GM23248 (cell line): ENCODE measurements at regions not wholly inside any gene's neighbourhood (a gene's known extent, or its start where the extent isn't known, plus 50 kb on each side); places are given as distances from the start of the nearest gene placed in this dataset.
A peak's percentile ranks its signal among the peaks of the same experiment; 100 is the strongest.

Experiments
- DNase-seq: peaks from one replicate; pipeline ENCODE4 v3.0.0-alpha.2; 2015
- H2AFZ ChIP-seq: fragments of 200-600 bp; sonication (generic); 2 replicates; pipeline ENCODE4 v1.6.1; 2016; ENCODE audit warnings: antibody characterized with exemption
- H3F3A ChIP-seq: fragments of 200-600 bp; sonication (generic); 2 replicates; pipeline ENCODE4 v1.6.1; 2016; ENCODE audit warnings: mild to moderate bottlenecking, antibody characterized with exemption, mixed run types; ENCODE audit not compliant: insufficient read depth
- H3K27ac ChIP-seq: fragments of 200-600 bp; sonication (generic); 2 replicates; pipeline ENCODE4 v1.5.1; 2016; ENCODE audit warnings: mild to moderate bottlenecking
- H3K27me3 ChIP-seq: fragments of 200-600 bp; sonication (generic); replicated peaks from 2 replicates; pipeline ENCODE4 v1.6.1; 2016; ENCODE audit warnings: mild to moderate bottlenecking; ENCODE audit not compliant: insufficient read depth
- H3K36me3 ChIP-seq: fragments of 200-600 bp; sonication (generic); 2 replicates; pipeline ENCODE4 v1.6.1; 2016; ENCODE audit warnings: low read depth, mild to moderate bottlenecking
- H3K4me1 ChIP-seq: fragments of 200-600 bp; sonication (generic); 2 replicates; pipeline ENCODE4 v1.6.1; 2016; ENCODE audit warnings: mild to moderate bottlenecking; ENCODE audit not compliant: insufficient read depth
- H3K4me2 ChIP-seq: fragments of 200-600 bp; sonication (generic); one replicate; pipeline ENCODE4 v1.6.1; 2016; ENCODE audit warnings: mild to moderate bottlenecking; ENCODE audit not compliant: unreplicated experiment
- H3K4me3 ChIP-seq: fragments of 200-600 bp; sonication (generic); 2 replicates; pipeline ENCODE4 v1.5.1; 2016; ENCODE audit warnings: mild to moderate bottlenecking
- H3K79me2 ChIP-seq: fragments of 200-600 bp; sonication (generic); 2 replicates; pipeline ENCODE4 v1.6.1; 2016; ENCODE audit warnings: mild to moderate bottlenecking; ENCODE audit not compliant: insufficient read depth
- H3K9ac ChIP-seq: fragments of 200-600 bp; sonication (generic); 2 replicates; pipeline ENCODE4 v1.6.1; 2016; ENCODE audit warnings: mild to moderate bottlenecking
- H3K9me2 ChIP-seq: fragments of 200-600 bp; sonication (generic); 2 replicates; pipeline ENCODE4 v1.6.1; 2016; ENCODE audit warnings: mixed run types, mild to moderate bottlenecking, moderate library complexity; ENCODE audit not compliant: insufficient read depth
- H3K9me3 ChIP-seq: fragments of 200-600 bp; sonication (generic); one replicate; pipeline ENCODE4 v1.6.1; 2017; ENCODE audit warnings: low read depth
- H4K20me1 ChIP-seq: fragments of 200-600 bp; sonication (generic); 2 replicates; pipeline ENCODE4 v1.6.0; 2016; ENCODE audit not compliant: insufficient read depth
- EZH2 ChIP-seq: fragments of 200-600 bp; sonication (generic); IDR thresholded peaks from 2 replicates; pipeline ENCODE4 v1.6.1; 2018; ENCODE audit warnings: antibody characterized with exemption, mild to moderate bottlenecking; ENCODE audit not compliant: insufficient read depth, poor library complexity, severe bottlenecking
- EZH2phosphoT487 ChIP-seq: fragments of 200-600 bp; sonication (generic); IDR thresholded peaks from 2 replicates; pipeline ENCODE4 v1.6.1; 2018; ENCODE audit warnings: antibody characterized with exemption, moderate library complexity, mild to moderate bottlenecking, low read depth; ENCODE audit not compliant: insufficient read depth
- WGBS, 2 experiments: methylation state at CpG; one replicate each; pipeline ENCODE4 v1.1.6; 2015 to 2017; ENCODE audit warnings: low lambda C conversion rate in 2 of 2, low coverage in 1 of 2; ENCODE audit errors: missing lambda C conversion rate in 2 of 2; 5-methylcytosine and 5-hydroxymethylcytosine counted together
- in situ Hi-C: fragments of 300-500 bp; cut with MboI; formaldehyde crosslinking; loops from 2 replicates; pipeline ENCODE4 v1.15.0; 2020

- Histone ChIP-seq H3K27ac (peak overlapping the region; percentile 59), H3F3A (peaks cover 48% of the 10 kb centered on the region), H3K9ac (no peak overlapping the region), H4K20me1 (no peaks in the 10 kb centered on the region), H3K36me3 (no peaks in the 10 kb centered on the region), H3K4me1 (peaks cover 65% of the 10 kb centered on the region), H3K27me3 (no peaks in the 10 kb centered on the region), H3K9me3 (no peaks in the 10 kb centered on the region), H3K4me3 (no peak overlapping the region), H2AFZ (no peak overlapping the region), H3K9me2 (no peaks in the 10 kb centered on the region), H3K79me2 (no peaks in the 10 kb centered on the region), H3K4me2 (peak overlapping the region; percentile 10)
- in situ Hi-C loops, result no loop called here
- WGBS, 2 experiments, result 60 to 67% methylated on average over 4 of the region's 4 CpGs
- no peak for TF ChIP-seq EZH2
- TF ChIP-seq EZH2phosphoT487, result no peak
- peak; percentile 77 for DNase-seq
Measured at GRCh38 chr5:169415371-169415770, 114.4 kb upstream of the SLIT3 start.

GRCh38 chr5:169413416-169413815 is 112.5 kb upstream of the SLIT3 start:
- no peak overlapping the region for H3K9ac ChIP-seq
- peak; percentile 75 for DNase-seq
- peak overlapping the region; percentile 6 for H3K4me2 ChIP-seq
- H3K36me3 ChIP-seq, result no peaks in the 10 kb centered on the region
- H3K79me2 ChIP-seq, result no peaks in the 10 kb centered on the region
- TF ChIP-seq EZH2phosphoT487 (no peak), EZH2 (no peak)
- no peak overlapping the region for H3K27ac ChIP-seq
- no peaks in the 10 kb centered on the region for H4K20me1 ChIP-seq
- in situ Hi-C loops, result no loop called here
- H3K4me3 ChIP-seq, result no peak overlapping the region
- H3K9me2 ChIP-seq, result no peaks in the 10 kb centered on the region
- no peaks in the 10 kb centered on the region for H3K27me3 ChIP-seq
- peaks cover 50% of the 10 kb centered on the region for H3F3A ChIP-seq
- H3K4me1 ChIP-seq, result peaks cover 75% of the 10 kb centered on the region
- WGBS, 2 experiments, result 41 to 46% methylated on average over 2 of the region's 2 CpGs
- H2AFZ ChIP-seq, result no peak overlapping the region
- no peaks in the 10 kb centered on the region for H3K9me3 ChIP-seq

GRCh38 chr5:169412831-169413230 is 111.9 kb upstream of the SLIT3 start:
- no peak for TF ChIP-seq EZH2phosphoT487
- TF ChIP-seq EZH2, result no peak
- in situ Hi-C loops, result no loop called here
- DNase-seq, result no peak

DNA sequence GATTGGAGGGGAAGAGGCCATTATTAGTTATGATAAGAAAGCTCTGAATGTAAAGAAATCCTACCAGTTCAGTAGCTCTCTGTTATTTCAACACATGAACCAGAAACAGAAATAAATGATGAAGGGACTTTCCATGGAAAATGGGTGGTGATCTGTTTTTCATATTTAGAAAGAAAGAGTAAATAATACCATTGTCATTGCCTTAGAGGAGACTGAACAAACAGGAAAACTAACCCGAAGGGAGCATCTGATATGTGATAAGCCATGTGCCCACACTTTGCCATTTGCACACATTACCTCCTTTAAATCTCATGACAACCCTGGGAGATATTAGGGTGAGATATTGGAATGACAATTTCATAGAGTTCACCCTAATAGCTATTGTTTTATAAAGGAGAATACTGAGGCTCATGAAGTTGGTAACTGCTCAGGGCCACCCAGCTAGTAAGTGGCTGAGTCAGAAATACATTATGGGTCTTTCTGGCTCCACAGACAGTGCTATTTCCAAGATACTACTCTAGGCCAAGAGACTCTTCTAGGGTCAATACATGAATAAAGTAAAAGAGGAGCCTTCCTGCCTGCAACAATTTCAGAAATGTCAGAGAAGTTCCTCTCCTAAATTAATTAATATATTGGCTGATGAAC is 111.0 kb upstream of the SLIT3 start:
- DNase-seq, result peak; percentile 51
- Histone ChIP-seq H3K27ac (peak overlapping the region; percentile 0; the same call in 1 of the 2 replicates), H3K36me3 (no peaks in the 10 kb centered on the region)

More at GRCh38 chr5:169412831-169413230, 111.9 kb upstream of the SLIT3 start:
- peaks cover 79% of the 10 kb centered on the region for H3K4me1 ChIP-seq
- no peaks in the 10 kb centered on the region for H3K9me2 ChIP-seq
- no peaks in the 10 kb centered on the region for H3K9me3 ChIP-seq
- no peaks in the 10 kb centered on the region for H4K20me1 ChIP-seq
- WGBS, 2 experiments, result 90 to 91% methylated on average over 2 of the region's 2 CpGs
- no peaks in the 10 kb centered on the region for H3K79me2 ChIP-seq
- H3K27me3 ChIP-seq, result no peaks in the 10 kb centered on the region
- H3K4me2 ChIP-seq, result peak overlapping the region; percentile 6
- H2AFZ ChIP-seq, result no peak overlapping the region
- no peak overlapping the region for H3K9ac ChIP-seq
- H3F3A ChIP-seq, result peaks cover 50% of the 10 kb centered on the region
- no peak overlapping the region for H3K27ac ChIP-seq
- H3K36me3 ChIP-seq, result no peaks in the 10 kb centered on the region
- no peak overlapping the region for H3K4me3 ChIP-seq

More for the DNA sequence above, 111.0 kb upstream of the SLIT3 start:
- Histone ChIP-seq H3K4me3 (no peak overlapping the region), H3K4me2 (peak overlapping the region; percentile 43), H3K9me2 (no peaks in the 10 kb centered on the region), H3K4me1 (peaks cover 70% of the 10 kb centered on the region), H3F3A (peaks cover 41% of the 10 kb centered on the region), H3K79me2 (no peaks in the 10 kb centered on the region), H2AFZ (no peak overlapping the region), H3K9me3 (no peaks in the 10 kb centered on the region), H3K9ac (no peak overlapping the region), H4K20me1 (no peaks in the 10 kb centered on the region), H3K27me3 (no peaks in the 10 kb centered on the region)
- WGBS, 2 experiments, result 20 to 22% methylated on average over 1 of the region's 1 CpG
- TF ChIP-seq EZH2 (no peak), EZH2phosphoT487 (no peak)
- in situ Hi-C loops, result no loop called here
